ENCODE measurements at regions not wholly inside any gene's neighbourhood (a gene's known extent, or its start where the extent isn't known, plus 50 kb on each side); places are given as distances from the start of the nearest gene placed in this dataset.
"Not testable (repeated sequence)": the region's sequence is repeated elsewhere in the genome, so short reads cannot be mapped to it uniquely, and the experiment has no call there.

GRCh38 chr19:31881988-31882387 is 463.4 kb upstream of the ZNF507 start:
- DNase-seq (ENCODE audit: low read depth, low spot score) = no peak

GRCh38 chr19:31882709-31883108 is 462.7 kb upstream of the ZNF507 start:
- no peak for DNase-seq (ENCODE audit: low read depth, low spot score)

- DNase-seq (ENCODE audit: low read depth, low spot score) = no peak
Measured at GRCh38 chr19:31883296-31883990, 462.0 kb upstream of the ZNF507 start.

GRCh38 chr19:31885280-31885853 is 460.0 kb upstream of the ZNF507 start:
- no peak for DNase-seq (ENCODE audit: low read depth, low spot score)

GRCh38 chr19:31890230-31890629 is 455.2 kb upstream of the ZNF507 start:
- DNase-seq (ENCODE audit: low read depth, low spot score) = no peak

GRCh38 chr19:31892060-31892459 is 453.4 kb upstream of the ZNF507 start:
- no peak for DNase-seq (ENCODE audit: low read depth, low spot score)

GRCh38 chr19:31893491-31893890 is 451.9 kb upstream of the ZNF507 start:
- DNase-seq (ENCODE audit: low read depth, low spot score) = not testable (repeated sequence)

- DNase-seq (ENCODE audit: low read depth, low spot score) = no peak
Measured at GRCh38 chr19:31894451-31894850, 451.0 kb upstream of the ZNF507 start.

GRCh38 chr19:31897292-31897691 is 448.1 kb upstream of the ZNF507 start:
- DNase-seq (ENCODE audit: low read depth, low spot score) = no peak

- no peak for DNase-seq (ENCODE audit: low read depth, low spot score)
Measured at GRCh38 chr19:31900991-31901390, 444.4 kb upstream of the ZNF507 start.

GRCh38 chr19:31902821-31903220 is 442.6 kb upstream of the ZNF507 start:
- no peak for DNase-seq (ENCODE audit: low read depth, low spot score)

GRCh38 chr19:31903979-31904378 is 441.4 kb upstream of the ZNF507 start:
- no peak for DNase-seq (ENCODE audit: low read depth, low spot score)

GRCh38 chr19:31906111-31906871 is 439.1 kb upstream of the ZNF507 start:
- DNase-seq (ENCODE audit: low read depth, low spot score) = no peak

GRCh38 chr19:31907661-31908060 is 437.7 kb upstream of the ZNF507 start:
- DNase-seq (ENCODE audit: low read depth, low spot score) = no peak

- DNase-seq (ENCODE audit: low read depth, low spot score) = no peak
Measured at GRCh38 chr19:31908080-31908479, 437.3 kb upstream of the ZNF507 start.

GRCh38 chr19:31908496-31909225 is 436.7 kb upstream of the ZNF507 start:
- no peak for DNase-seq (ENCODE audit: low read depth, low spot score)

- no peak for DNase-seq (ENCODE audit: low read depth, low spot score)
Measured at GRCh38 chr19:31910224-31910623, 435.2 kb upstream of the ZNF507 start.

- DNase-seq (ENCODE audit: low read depth, low spot score) = no peak
Measured at GRCh38 chr19:31911577-31911976, 433.8 kb upstream of the ZNF507 start.

GRCh38 chr19:31913103-31913661 is 432.2 kb upstream of the ZNF507 start:
- DNase-seq (ENCODE audit: low read depth, low spot score) = no peak

GRCh38 chr19:31930401-31930800 is 415.0 kb upstream of the ZNF507 start:
- DNase-seq (ENCODE audit: low read depth, low spot score) = no peak

- DNase-seq (ENCODE audit: low read depth, low spot score) = no peak
Measured at GRCh38 chr19:31937983-31938382, 407.4 kb upstream of the ZNF507 start.

- DNase-seq (ENCODE audit: low read depth, low spot score) = no peak
Measured at GRCh38 chr19:31938675-31939074, 406.7 kb upstream of the ZNF507 start.
